ACHN (cell line): ENCODE measurements at regions not wholly inside any gene's neighbourhood (a gene's known extent, or its start where the extent isn't known, plus 50 kb on each side); places are given as distances from the start of the nearest gene placed in this dataset.
"Not testable (repeated sequence)": the region's sequence is repeated elsewhere in the genome, so short reads cannot be mapped to it uniquely, and the experiment has no call there.

ENCODE experiments used
- DNase-seq: peaks from one replicate; pipeline ENCODE4 v3.0.0-alpha.2; 2015
- in situ Hi-C: cut with HindIII; loops from 2 replicates; pipeline ENCODE4 v1.10.0; 2017; ENCODE audit warnings: low sequenced_read_pairs, low pct_ligation_motif_present, low pct_unique_long_range_greater_than_20kb

DNA sequence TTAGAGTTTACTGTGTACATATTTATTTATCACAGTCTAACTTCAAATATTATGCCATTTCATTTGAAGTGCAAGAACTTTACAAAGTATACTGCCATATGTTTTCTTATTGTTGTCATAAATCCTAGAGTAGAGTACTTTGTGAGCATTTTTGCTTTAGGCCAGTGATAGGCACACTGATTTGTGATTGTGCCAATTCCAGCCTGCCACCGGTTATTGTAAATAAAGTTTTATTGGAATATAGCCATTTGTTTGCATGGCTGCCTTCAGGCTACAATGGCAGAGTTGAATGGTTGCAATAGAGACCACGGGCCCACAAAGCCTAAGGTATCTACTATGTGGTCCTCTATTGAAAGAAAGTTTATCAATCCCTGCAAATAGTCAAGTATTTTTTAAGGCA, 175.8 kb upstream of the GALNT2 start:
- in situ Hi-C loops: no loop called here

DNA sequence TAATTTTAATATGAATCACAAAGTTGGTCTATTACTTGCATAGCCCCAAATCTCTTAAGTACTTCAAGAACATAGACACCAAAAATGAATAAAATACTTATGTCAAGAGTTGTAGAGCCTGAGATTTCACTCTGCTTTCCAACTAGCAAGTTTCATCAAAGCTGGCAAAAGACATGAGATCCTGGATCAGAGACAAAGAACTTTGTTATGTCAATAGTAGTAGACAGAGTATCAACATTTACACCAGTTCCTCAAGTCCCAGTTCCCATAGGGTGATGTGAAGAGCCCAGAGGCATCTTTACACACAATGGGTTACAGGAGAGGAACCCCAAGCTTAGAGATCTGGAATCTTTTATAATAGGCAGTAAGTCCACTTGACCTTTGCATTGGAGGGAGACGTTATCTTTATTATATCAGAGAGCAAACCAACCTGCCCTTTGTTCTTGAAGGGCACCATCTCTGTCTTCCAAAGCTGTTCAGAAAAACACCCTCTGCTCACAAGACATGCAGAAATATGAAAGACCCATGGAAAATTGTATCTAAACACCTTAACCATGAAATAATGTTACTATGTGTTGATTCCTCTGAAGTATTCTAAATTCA, 174.4 kb upstream of the GALNT2 start:
- in situ Hi-C loops: no loop called here
- no peak for DNase-seq

More for the DNA sequence above, 175.8 kb upstream of the GALNT2 start:
- DNase-seq: no peak

DNA sequence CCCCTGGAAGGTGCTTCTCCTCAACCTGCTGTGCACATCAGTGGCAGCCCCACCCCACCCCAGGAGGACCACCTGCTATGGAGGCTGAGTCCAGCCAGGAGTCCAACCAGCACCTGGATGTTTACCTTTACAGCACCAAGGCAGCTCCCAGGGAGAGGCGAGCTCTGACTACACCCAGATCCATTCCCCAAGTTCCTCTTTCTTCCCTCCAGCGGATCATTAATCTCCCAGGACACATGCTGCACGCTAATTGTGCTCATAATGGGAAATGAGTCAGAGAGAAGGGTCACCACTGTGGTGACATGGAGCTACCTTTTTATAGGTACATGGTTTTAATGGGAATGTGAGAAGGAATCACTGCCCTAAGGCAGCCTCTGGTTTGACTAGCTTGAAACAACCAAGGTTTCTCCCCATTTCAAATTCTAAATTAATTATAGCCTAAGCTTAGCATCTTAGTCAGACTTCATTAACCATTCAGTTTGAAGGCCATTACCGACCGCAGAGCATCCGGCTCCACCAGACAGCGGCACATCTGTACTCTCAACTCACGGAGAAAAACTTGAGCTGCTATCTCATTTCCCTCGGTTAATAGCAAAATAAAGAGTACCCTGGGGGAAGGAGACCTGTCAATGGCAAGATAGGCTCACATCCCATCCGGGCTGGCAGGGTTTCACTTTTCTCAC, 173.1 kb upstream of the GALNT2 start:
- no peak for DNase-seq
- in situ Hi-C loops: no loop called here

DNA sequence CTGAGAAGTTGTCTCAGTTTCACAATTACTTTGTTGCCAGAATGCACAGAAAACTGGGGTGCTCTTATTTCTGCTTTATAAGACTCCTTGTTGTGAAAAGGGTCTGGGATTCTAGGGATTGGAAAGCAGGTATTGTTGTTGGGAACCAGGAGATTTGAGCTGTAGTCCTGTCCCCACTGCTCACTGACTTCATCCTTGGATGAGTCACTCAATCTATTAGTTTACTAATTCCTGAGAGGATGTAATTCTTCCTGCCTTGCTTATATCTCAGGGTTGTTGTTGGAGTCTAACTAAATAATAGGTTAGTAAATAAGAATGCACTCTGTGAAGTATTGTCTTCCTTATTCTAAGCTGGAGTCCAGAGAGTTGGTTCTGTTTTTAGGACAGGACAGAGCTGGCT, 172.5 kb upstream of the GALNT2 start:
- no peak for DNase-seq
- in situ Hi-C loops: no loop called here

DNA sequence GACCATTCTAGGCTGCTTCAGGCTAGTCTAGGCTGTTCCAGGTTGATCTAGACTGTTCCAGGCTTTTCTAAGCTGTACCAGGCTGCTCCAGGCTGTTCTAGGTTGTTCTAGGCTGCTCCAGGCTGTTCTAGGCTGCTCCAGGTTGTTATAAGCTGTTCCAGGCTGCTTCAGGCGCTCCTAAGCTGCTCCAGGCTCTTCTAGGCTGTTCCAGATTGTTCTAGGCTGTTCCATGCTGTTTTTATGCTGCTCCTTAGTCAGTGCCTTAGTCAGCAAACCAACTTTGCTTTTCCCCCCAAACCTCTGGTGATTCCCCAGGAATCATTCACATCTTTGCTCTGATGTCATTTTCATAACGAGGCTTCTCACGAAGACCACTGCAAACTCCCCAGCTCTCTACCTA, 171.4 kb upstream of the GALNT2 start:
- in situ Hi-C loops: no loop called here
- no peak for DNase-seq

DNA sequence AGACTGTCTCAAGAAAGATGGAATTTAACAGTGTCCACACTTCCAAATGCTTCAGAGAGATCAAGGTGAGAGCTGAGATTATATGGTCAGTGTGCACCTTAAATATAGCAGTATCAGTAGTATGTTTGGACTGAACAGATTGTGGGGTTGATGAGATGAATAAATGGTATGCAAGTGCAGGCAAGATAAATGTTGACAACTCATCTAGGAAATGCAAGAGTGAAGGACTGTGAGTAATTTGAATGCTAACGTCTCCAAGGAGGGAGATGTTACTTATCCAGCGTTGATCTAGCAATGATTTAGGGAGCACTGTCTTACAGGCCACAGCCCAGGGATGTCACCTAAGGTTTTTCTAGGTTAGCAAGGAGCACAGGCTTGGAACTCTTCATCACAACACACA, 170.7 kb upstream of the GALNT2 start:
- in situ Hi-C loops: no loop called here
- DNase-seq: no peak

DNA sequence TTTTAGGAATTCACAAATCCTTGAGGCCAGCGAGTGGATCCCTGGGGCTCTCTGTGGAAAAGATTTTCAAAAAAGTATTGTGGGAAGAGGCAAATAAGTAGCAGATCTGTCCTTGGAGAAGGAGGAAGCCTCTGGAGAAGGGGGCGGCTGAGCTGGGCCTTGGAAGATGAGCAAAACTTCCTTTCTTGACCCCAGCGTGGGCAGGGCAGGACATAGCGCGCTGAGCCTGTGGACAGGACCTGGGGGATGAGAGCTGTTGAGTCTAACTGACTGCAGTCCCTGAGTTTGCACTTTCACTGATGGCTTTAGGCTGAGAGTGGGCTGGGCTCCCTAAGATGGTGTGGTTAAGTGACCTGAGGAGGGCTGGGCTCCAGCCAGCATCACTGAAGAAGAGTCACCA, 170.2 kb upstream of the GALNT2 start:
- DNase-seq: no peak
- in situ Hi-C loops: no loop called here

DNA sequence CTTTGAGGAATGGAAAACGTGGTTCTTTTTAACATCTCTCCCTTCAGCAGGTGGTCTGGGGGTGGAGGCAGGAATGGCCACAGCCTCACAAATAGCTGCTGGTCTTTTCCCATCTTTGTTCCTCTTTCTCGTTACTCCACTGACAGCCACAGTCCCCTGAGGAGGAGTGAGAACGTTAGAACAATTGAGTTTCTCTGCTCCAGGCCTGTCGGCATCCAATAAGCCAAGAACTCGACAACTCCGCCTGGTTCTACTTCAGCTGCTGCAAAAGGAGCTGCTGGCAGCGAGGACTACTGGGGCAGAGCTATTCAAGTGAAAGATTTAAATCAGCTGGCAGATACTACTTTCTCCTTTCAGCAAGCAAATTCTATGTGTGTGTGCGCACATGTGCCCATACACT, 169.5 kb upstream of the GALNT2 start:
- in situ Hi-C loops: no loop called here
- DNase-seq: no peak

DNA sequence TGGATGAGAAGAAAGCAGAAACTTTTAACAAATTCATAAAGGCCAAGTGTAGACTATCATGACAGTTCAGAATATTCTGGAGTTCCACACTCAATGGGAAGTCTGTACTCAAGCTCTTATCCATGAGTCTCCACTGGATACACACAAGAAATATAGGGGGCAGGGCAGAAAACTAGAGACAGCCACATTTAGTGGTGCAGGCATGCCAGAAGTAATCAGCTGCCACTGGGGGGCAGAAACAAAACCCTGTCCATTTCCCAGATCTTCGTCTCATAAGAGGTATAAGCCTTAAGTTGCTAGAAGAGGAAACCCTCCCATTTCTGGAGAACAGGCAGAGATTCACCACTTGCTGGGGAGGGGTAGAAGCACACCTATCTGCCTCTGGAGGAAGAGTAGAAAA, 166.8 kb upstream of the GALNT2 start:
- in situ Hi-C loops: no loop called here

DNA sequence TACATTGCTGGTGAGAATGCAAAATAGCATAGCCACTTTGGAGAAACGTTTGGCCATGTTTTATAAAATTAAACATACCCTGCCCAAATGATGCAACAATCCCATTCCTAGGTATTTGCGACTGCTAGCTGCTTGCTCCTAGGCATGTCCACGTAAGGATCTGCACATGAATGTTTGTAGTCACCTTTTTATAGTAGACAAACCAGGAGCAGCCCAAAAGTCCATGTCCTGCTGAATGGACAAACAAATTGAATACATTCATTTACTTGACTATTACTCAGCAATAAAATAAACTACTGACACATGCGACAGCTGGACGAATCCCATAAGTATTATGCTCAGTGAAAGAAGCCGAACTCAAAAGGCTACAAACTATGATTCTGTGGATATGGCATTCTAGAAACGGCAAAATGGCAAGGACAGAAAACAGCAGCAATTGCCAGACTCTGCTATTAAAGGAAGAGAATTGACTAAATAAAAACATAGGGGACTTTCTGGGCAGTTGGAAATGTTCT, 161.9 kb upstream of the GALNT2 start:
- in situ Hi-C loops: no loop called here
- no peak for DNase-seq

More for the DNA sequence above, 166.8 kb upstream of the GALNT2 start:
- no peak for DNase-seq

DNA sequence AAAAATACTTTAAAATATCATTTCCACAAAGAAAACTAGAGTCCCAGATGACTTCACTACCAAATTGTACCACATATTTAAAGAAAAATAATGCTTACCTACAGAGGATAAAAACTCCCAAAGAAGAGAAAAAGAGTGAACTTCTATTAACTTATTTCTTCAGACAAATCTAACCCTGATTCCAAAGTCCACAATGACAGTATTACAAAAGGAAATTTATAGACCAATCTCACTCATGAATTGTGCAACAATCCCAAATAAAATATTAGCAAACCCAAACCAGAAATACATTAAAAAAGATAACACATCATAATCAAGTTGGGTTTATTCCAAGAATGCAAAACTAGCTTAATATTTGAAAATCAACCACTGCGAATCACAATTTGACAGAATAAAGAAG, 161.4 kb upstream of the GALNT2 start:
- in situ Hi-C loops: no loop called here
- DNase-seq: no peak

DNA sequence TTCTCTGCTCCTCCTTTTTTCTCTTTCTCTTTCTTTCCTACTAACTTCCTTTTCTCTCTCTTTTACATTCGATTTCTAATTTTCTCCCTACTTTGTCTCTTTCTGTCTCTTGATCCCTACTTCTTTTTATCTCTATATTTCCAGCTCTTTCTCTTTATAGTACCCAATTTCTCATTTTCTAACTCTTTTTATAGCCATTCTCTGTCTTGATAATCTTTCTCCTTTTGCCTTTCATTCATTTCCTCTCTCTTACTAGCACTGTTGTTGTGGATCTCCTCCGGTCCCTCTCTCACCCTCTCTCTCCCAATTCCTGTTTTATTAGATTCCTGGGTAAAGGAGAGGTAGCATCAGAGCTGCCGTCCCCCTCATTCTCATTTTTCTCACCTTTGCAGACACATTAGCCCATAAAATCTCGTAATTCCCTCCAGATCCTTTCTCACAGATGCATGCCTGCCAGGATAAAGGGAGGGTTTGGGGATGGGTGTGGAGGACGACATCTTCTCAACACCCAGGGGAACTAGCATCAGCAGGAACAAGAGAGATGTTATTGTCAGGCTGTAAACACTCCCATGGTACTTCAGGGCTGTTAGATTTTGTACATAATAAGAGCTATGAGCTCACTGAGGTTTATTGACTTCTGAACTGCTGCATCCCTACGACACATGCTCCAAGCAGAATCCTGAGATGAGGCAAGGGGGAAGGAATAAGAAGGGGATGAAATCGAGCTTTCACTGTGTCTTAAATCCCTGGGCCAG, 159.0 kb upstream of the GALNT2 start:
- DNase-seq: no peak
- in situ Hi-C loops: no loop called here

DNA sequence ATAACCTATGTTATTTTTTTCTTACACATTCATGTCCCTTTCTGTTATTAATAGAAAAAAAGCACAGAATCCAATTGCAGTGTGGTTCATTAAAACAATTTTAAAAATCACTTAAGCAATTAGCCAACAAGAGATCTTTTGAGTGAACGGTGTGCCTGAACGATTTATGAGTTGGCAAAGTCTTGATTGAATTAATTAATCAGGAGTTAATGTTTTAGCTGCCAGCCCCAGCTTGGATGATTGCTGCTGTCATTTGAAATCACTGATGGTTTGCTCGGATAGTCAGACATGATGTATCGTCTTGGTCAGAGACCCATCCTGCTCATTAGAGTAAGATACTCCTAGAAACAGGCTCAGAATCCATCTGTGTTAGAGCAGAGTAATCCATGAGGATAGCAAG, 158.3 kb upstream of the GALNT2 start:
- in situ Hi-C loops: no loop called here
- no peak for DNase-seq

DNA sequence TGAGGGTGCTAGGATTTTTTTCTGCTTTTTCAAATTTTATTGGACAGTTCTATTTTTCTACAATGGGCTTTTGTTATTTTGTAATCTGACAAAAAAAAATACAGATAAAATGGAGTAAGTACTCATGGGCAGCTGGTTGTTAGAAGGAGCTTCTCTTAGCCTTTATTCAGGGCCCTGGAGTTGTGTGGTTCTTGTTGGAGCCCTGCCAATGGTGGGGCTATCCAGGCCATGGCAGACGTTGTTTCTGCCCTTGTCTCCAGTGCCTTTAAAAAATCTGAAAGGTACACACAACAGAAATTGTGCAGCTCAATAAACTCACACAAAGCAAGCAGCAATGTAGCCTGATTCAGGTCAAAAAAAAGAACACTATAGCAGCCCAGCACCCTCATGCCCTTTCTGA, 153.5 kb upstream of the GALNT2 start:
- DNase-seq: no peak
- in situ Hi-C loops: no loop called here

DNA sequence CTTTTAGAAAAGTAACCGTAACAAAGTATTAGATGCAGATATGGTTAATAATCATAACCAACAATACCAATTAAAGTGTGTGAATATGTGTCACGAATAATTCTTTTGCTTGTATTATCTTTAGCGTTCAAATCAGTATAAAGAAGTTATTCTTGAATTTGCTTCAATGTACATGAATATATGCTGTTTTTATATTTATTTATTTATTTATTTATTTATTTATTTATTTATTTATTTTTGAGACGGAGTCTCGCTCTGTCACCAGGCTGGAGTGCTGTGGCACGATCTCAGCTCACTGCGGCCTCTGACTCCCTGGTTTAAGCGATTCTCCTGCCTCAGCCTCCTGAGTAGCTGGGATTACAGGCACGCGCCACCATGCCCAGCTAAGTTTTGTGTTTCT, 147.6 kb upstream of the GALNT2 start:
- DNase-seq, in situ Hi-C loops: not testable (repeated sequence)

DNA sequence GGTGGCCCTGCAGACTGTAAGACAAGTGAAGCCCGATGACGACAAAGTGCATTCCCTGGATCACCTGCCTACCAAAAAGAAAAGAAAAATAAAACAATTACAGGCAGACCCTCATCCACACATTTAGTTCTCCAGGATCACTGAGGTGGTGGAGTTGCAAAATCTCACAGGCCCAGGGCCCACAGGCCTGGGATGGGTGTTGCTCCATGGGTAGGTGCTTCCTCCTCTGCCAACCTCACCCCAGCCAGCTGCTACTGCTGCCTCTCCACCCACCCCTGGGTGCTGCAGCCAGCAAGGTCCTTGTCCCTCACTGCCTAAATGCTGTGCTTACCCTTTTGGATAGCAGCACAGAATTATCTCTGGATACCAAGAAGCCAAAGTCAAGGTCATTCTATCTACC, 146.4 kb upstream of the GALNT2 start:
- no peak for DNase-seq
- in situ Hi-C loops: no loop called here

DNA sequence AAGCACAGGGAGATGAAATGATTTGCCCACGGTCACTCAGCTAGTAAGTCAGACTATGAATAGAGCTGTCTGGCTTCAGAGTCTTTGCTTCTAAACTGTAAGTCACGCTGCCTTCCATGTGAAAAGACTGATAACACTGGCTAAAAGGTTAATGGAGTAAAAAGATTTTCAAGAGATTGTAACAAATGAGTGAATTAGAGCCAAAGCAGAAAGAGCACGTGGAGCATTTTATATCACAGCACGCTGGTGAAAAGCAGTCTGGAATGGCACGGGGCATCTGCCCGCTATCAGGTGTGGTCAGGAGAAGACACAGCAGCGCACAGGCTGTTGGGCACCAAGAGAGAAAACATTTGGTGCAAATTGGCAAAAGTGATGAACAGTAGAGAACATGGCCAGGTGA, 144.8 kb upstream of the GALNT2 start:
- in situ Hi-C loops: no loop called here

DNA sequence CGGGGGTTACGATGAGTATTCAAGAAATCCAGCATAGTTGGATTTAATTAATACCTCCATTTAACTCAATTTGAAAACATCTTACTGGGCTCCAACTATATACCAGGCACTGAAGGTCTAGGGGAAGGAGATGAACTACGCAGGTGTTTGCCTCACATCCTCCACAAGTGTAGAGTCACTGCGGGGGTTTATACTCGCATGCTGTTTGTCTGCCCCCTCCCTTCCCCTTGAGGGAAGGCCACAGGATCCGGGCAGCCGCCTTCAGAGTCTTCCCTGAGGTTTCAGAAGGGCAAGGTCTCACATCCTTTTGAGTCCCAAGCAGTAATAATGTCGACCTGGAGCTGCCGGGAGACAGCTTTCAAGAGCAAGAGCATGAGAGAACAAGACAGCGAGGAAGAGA, 142.4 kb upstream of the GALNT2 start:
- no peak for DNase-seq
- in situ Hi-C loops: no loop called here

More for the DNA sequence above, 144.8 kb upstream of the GALNT2 start:
- DNase-seq: no peak

DNA sequence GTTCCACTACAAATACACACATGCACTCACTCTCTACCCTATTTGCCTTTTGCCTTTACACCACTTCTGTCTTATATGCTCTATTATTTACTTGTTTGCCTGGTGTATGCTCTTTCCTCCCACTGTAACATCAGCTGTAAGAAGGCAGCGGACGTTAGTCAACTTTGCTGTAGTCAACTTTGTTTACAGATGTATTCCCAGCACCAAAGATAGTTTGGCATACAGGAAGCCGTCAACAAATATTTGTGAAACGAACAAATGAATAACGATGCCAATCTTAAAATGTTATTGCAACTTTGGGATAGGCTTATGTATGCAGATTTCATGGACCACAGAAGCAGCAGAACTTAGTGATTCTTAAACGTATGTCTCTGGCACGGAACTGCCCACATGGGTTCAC, 138.3 kb upstream of the GALNT2 start:
- DNase-seq: no peak
- in situ Hi-C loops: no loop called here

DNA sequence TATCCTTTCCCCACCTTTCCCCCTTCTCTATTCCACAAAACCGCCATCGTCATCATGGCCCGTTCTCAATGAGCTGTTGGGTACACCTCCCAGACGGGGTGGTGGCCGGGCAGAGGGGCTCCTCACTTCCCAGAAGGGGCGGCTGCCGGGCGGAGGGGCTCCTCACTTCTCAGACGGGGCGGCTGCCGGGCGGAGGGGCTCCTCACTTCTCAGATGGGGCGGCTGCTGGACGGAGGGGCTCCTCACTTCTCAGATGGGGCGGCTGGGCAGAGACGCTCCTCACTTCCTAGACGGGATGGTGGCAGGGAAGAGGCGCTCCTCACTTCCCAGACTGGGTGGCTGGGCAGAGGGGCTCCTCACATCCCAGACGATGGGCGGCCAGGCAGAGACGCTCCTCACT, 135.3 kb upstream of the GALNT2 start:
- in situ Hi-C loops, DNase-seq: not testable (repeated sequence)
